ENCODE measurements at regions not wholly inside any gene's neighbourhood (a gene's known extent, or its start where the extent isn't known, plus 50 kb on each side); places are given as distances from the start of the nearest gene placed in this dataset.
"Not testable (repeated sequence)": the region's sequence is repeated elsewhere in the genome, so short reads cannot be mapped to it uniquely, and the experiment has no call there.

DNA sequence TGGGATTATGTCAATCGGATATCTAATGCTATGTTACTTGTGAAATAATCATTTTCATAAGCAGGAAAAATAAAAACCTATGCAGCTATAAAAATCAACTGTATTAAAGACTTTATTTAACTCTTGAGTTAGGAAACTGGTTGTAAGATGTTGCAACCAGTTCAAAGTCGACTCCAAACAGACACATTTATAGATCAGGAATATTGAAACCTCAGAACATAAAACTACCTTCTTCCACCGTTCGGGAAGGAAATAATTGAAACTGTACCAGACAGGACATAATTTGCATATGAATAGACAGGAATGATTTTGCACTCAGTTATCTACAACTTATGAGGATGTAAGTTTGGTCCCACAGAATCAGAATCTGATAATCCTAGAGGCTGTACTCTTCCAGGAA, 181.8 kb upstream of the STS start:
- Histone ChIP-seq H3K9me3 (ENCODE audit: control insufficient read depth in 2 of 2, insufficient read depth in 1 of 2, low read depth in 1 of 2, low read length in 1 of 2) (peaks cover 0 to 3% of the 10 kb centered on the region in 2 donors), H3K4me3 (ENCODE audit: low read depth in 1 of 2, low read length in 2 of 2) (no peak overlapping the region), H3K4me1 (ENCODE audit: control insufficient read depth in 2 of 2, insufficient read depth in 2 of 2, low read length in 1 of 2) (no peaks in the 10 kb centered on the region), H3K27ac (ENCODE audit: low read depth in 2 of 2, low read length in 1 of 2) (no peak overlapping the region), H3K27me3 (ENCODE audit: control insufficient read depth in 1 of 2, insufficient read depth in 2 of 2, low read length in 2 of 2) (no peaks in the 10 kb centered on the region), H3K36me3 (ENCODE audit: control insufficient read depth in 2 of 2, insufficient read depth in 2 of 2, low read length in 1 of 2) (no peaks in the 10 kb centered on the region)
- 72 to 83% methylated on average over 4 of the region's 4 CpGs for WGBS, 2 donors

DNA sequence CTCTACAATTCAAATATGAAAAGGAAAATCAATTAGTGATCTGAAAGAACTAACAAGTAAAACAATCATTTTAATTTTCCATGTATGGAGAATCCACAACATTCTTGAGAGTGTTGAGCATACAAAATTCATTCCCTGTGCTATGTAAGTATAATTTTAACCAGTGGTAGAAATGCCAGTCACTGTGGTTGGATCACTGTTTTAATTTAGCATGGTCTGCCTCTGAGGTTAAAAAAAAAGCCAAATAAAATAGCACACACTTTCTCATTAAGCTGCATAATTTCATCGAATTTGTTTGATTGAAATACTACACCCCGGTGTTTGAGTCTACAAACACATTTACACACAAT, 185.5 kb upstream of the STS start:
- no peak overlapping the region for H3K27ac ChIP-seq (ENCODE audit: low read depth in 2 of 2, low read length in 1 of 2)
- H3K27me3 ChIP-seq (ENCODE audit: control insufficient read depth in 1 of 2, insufficient read depth in 2 of 2, low read length in 2 of 2): no peaks in the 10 kb centered on the region
- H3K4me1 ChIP-seq (ENCODE audit: control insufficient read depth in 2 of 2, insufficient read depth in 2 of 2, low read length in 1 of 2): no peaks in the 10 kb centered on the region
- peaks cover 3% of the 10 kb centered on the region in 2 donors for H3K9me3 ChIP-seq (ENCODE audit: control insufficient read depth in 2 of 2, insufficient read depth in 1 of 2, low read depth in 1 of 2, low read length in 1 of 2)
- 80 to 87% methylated on average over 2 of the region's 2 CpGs for WGBS, 2 donors
- no peak overlapping the region for H3K4me3 ChIP-seq (ENCODE audit: low read depth in 1 of 2, low read length in 2 of 2)
- no peaks in the 10 kb centered on the region for H3K36me3 ChIP-seq (ENCODE audit: control insufficient read depth in 2 of 2, insufficient read depth in 2 of 2, low read length in 1 of 2)

DNA sequence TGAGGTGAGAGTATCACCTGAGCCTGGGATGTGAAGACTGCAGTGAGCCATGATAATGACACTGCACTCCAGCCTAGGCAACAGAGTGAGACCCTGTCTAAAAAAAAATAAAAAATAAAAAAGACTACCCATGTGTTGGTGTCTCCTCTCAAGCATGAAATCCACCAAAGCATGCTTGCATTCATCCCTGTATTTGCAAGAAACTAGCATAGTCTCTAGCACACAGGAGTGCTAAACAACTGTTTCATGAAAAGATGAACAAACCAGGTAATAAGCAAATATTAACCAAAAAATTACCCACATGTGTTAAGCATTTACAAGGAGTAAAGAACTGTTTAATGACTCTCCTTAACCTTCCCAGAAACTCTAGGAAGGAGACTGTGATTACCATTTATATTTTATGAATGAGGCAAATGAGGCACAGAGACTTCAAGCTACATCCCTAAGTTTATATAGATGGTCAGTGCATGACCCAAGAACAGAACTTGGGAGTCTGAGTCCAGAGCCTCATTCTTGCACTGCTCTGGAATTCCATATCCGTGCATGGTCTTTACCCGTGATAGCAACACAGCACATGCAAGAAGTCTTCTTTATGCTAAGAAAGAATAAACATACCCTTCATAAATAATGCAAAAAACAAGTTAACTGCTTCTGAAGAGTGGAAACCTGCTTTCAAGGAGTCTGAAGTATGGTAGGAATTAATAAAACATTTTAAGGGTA, 186.1 kb upstream of the STS start:
- H3K27me3 ChIP-seq (ENCODE audit: control insufficient read depth in 1 of 2, insufficient read depth in 2 of 2, low read length in 2 of 2): no peaks in the 10 kb centered on the region
- H3K4me1 ChIP-seq (ENCODE audit: control insufficient read depth in 2 of 2, insufficient read depth in 2 of 2, low read length in 1 of 2): no peaks in the 10 kb centered on the region
- no peak overlapping the region for H3K27ac ChIP-seq (ENCODE audit: low read depth in 2 of 2, low read length in 1 of 2)
- H3K36me3 ChIP-seq (ENCODE audit: control insufficient read depth in 2 of 2, insufficient read depth in 2 of 2, low read length in 1 of 2): no peaks in the 10 kb centered on the region
- peaks cover 0 to 3% of the 10 kb centered on the region in 2 donors for H3K9me3 ChIP-seq (ENCODE audit: control insufficient read depth in 2 of 2, insufficient read depth in 1 of 2, low read depth in 1 of 2, low read length in 1 of 2)
- no peak overlapping the region for H3K4me3 ChIP-seq (ENCODE audit: low read depth in 1 of 2, low read length in 2 of 2)
- WGBS, 2 donors: 81 to 89% methylated on average over 2 of the region's 2 CpGs

DNA sequence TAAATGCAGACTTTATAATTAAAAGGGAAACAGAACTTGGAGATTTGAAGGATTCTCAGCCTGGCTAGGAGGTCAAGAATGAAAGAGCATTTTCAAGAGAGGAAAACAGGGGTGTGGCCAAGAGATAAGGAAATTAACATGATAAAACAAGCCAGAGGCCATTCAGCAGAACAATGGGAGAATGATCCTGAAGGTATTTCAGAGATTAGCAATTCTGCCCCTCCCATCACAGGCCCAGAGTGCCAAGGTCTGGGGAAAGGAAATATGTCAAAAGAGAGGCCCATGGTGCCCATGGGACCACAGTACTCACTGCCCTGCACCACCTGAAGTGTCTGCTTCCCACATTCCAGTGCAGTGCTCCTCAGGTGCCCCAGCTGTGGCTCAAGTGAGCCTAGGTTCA, 188.5 kb upstream of the STS start:
- no peaks in the 10 kb centered on the region for H3K4me1 ChIP-seq (ENCODE audit: control insufficient read depth in 2 of 2, insufficient read depth in 2 of 2, low read length in 1 of 2)
- H3K9me3 ChIP-seq (ENCODE audit: control insufficient read depth in 2 of 2, insufficient read depth in 1 of 2, low read depth in 1 of 2, low read length in 1 of 2): peaks cover 0 to 3% of the 10 kb centered on the region in 2 donors
- H3K4me3 ChIP-seq (ENCODE audit: low read depth in 1 of 2, low read length in 2 of 2): no peak overlapping the region
- no peaks in the 10 kb centered on the region for H3K27me3 ChIP-seq (ENCODE audit: control insufficient read depth in 1 of 2, insufficient read depth in 2 of 2, low read length in 2 of 2)
- H3K27ac ChIP-seq (ENCODE audit: low read depth in 2 of 2, low read length in 1 of 2): no peak overlapping the region
- H3K36me3 ChIP-seq (ENCODE audit: control insufficient read depth in 2 of 2, insufficient read depth in 2 of 2, low read length in 1 of 2): no peaks in the 10 kb centered on the region

DNA sequence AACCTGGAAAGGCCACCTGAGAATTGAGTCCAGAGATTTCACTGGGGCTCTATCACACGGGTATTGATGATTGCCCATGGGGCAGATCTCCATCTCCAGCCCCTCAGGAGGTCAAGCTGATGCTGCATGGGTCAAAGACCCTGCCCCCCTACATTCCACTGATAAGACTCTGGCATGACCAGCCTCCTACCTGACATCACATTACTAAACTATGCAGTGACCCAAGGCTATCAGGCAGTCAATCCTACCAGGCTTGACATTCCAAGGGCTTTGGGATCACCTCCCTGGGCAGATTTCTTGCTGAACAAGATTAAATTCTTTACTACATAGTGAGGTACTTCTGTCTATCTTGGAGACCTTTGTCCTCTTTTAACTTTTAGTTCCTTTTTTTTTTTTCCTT, 192.7 kb upstream of the STS start:
- Histone ChIP-seq H3K9me3 (ENCODE audit: control insufficient read depth in 2 of 2, insufficient read depth in 1 of 2, low read depth in 1 of 2, low read length in 1 of 2) (peaks cover 0 to 3% of the 10 kb centered on the region in 2 donors), H3K27ac (ENCODE audit: low read depth in 2 of 2, low read length in 1 of 2) (no peak overlapping the region), H3K36me3 (ENCODE audit: control insufficient read depth in 2 of 2, insufficient read depth in 2 of 2, low read length in 1 of 2) (no peaks in the 10 kb centered on the region), H3K4me3 (ENCODE audit: low read depth in 1 of 2, low read length in 2 of 2) (no peak overlapping the region), H3K4me1 (ENCODE audit: control insufficient read depth in 2 of 2, insufficient read depth in 2 of 2, low read length in 1 of 2) (no peaks in the 10 kb centered on the region), H3K27me3 (ENCODE audit: control insufficient read depth in 1 of 2, insufficient read depth in 2 of 2, low read length in 2 of 2) (no peaks in the 10 kb centered on the region)
- 50 to 71% methylated on average over 1 of the region's 1 CpG for WGBS, 2 donors

DNA sequence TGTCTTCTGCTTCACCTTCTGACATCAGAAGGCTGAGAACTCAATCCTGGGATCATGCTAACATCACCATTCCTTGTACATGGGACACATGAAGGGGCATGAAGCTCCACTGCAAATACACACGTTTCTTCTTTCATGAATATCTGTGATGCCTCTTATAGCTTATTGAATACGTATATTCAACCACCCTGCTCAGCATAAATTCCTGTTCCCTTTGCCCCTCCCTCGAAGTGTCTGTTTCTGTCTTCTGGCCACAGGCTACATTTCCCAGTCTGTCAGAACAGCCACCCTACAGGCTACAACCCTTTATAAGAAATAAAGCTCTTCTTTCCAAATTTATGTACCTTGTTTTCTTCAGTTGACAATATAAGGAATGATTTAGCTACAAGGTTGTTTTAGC, 201.3 kb upstream of the STS start:
- no peaks in the 10 kb centered on the region for H3K9me3 ChIP-seq (ENCODE audit: control insufficient read depth in 2 of 2, insufficient read depth in 1 of 2, low read depth in 1 of 2, low read length in 1 of 2)
- no peak overlapping the region for H3K4me3 ChIP-seq (ENCODE audit: low read depth in 1 of 2, low read length in 2 of 2)
- H3K36me3 ChIP-seq (ENCODE audit: control insufficient read depth in 2 of 2, insufficient read depth in 2 of 2, low read length in 1 of 2): no peaks in the 10 kb centered on the region
- no peaks in the 10 kb centered on the region for H3K27me3 ChIP-seq (ENCODE audit: control insufficient read depth in 1 of 2, insufficient read depth in 2 of 2, low read length in 2 of 2)
- H3K4me1 ChIP-seq (ENCODE audit: control insufficient read depth in 2 of 2, insufficient read depth in 2 of 2, low read length in 1 of 2): no peaks in the 10 kb centered on the region
- 85 to 93% methylated on average over 3 of the region's 3 CpGs for WGBS, 2 donors
- no peak overlapping the region for H3K27ac ChIP-seq (ENCODE audit: low read depth in 2 of 2, low read length in 1 of 2)

DNA sequence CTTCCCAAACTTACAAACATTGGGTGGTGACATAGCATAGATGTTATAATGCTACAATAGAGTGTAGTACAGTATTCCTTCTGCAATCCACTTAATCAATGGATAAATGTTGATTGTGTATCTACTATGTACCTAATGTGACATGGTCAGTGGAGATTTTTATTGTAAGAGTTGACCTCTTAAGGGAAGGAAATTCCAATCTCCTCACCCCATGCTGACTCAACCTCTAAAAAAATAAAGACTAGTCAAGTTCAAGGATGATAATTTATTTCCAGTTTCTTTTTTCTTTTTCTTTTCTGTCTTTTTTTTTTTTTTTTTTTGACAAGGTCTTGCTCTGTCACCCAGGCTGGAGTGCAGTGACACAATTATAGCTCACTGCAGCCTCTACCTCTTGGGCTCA, 206.5 kb upstream of the STS start:
- Histone ChIP-seq H3K4me1 (ENCODE audit: control insufficient read depth in 2 of 2, insufficient read depth in 2 of 2, low read length in 1 of 2) (no peaks in the 10 kb centered on the region), H3K36me3 (ENCODE audit: control insufficient read depth in 2 of 2, insufficient read depth in 2 of 2, low read length in 1 of 2) (no peaks in the 10 kb centered on the region), H3K27ac (ENCODE audit: low read depth in 2 of 2, low read length in 1 of 2) (no peak overlapping the region), H3K9me3 (ENCODE audit: control insufficient read depth in 2 of 2, insufficient read depth in 1 of 2, low read depth in 1 of 2, low read length in 1 of 2) (no peaks in the 10 kb centered on the region), H3K4me3 (ENCODE audit: low read depth in 1 of 2, low read length in 2 of 2) (no peak overlapping the region), H3K27me3 (ENCODE audit: control insufficient read depth in 1 of 2, insufficient read depth in 2 of 2, low read length in 2 of 2) (no peaks in the 10 kb centered on the region)

DNA sequence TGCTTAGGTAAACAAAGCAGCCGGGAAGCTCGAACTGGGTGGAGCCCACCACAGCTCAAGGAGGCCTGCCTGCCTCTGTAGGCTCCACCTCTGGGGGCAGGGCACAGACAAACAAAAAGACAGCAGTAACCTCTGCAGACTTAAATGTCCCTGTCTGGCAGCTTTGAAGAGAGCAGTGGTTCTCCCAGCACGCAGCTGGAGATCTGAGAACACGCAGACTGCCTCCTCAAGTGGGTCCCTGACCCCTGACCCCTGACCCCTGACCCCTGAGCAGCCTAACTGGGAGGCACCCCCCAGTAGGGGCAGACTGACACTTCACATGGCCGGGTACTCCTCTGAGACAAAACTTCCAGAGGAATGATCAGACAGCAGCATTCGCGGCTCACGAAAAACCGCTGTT, 214.6 kb upstream of the STS start:
- H3K4me1 ChIP-seq (ENCODE audit: control insufficient read depth in 2 of 2, insufficient read depth in 2 of 2, low read length in 1 of 2); H3K27me3 ChIP-seq (ENCODE audit: control insufficient read depth in 1 of 2, insufficient read depth in 2 of 2, low read length in 2 of 2); H3K36me3 ChIP-seq (ENCODE audit: control insufficient read depth in 2 of 2, insufficient read depth in 2 of 2, low read length in 1 of 2); H3K27ac ChIP-seq (ENCODE audit: low read depth in 2 of 2, low read length in 1 of 2); H3K4me3 ChIP-seq (ENCODE audit: low read depth in 1 of 2, low read length in 2 of 2); H3K9me3 ChIP-seq (ENCODE audit: control insufficient read depth in 2 of 2, insufficient read depth in 1 of 2, low read depth in 1 of 2, low read length in 1 of 2): not testable (repeated sequence)
- WGBS, 2 donors: 91 to 94% methylated on average over 6 to 7 of the region's 9 CpGs

DNA sequence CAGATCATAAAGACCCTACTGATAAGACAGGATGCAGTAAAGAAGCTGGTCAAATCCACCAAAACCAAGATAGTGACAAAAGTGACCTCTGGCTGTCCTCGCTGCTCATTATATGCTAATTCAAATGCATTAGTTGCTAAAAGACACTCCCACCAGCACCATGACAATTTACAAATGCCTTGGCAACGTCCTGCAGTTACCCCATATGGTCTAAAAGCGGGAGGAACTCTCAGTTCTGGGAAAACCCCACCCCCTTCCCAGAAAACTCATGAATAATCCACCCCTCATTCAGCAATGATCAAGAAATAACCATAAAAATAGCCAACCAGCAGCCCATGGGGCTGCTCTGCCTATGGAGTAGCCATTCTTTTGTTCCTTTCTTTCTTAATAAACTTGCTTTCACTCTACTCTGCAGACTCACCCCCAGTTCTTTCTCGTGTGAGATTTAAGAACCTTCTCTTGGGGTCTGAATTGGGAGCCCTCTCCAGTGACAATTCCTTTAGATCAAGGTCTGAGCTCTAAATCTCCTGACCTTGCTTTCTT, 217.1 kb upstream of the STS start:
- H3K4me3 ChIP-seq (ENCODE audit: low read depth in 1 of 2, low read length in 2 of 2): no peak overlapping the region
- H3K36me3 ChIP-seq (ENCODE audit: control insufficient read depth in 2 of 2, insufficient read depth in 2 of 2, low read length in 1 of 2): no peaks in the 10 kb centered on the region
- H3K4me1 ChIP-seq (ENCODE audit: control insufficient read depth in 2 of 2, insufficient read depth in 2 of 2, low read length in 1 of 2): no peaks in the 10 kb centered on the region
- H3K27me3 ChIP-seq (ENCODE audit: control insufficient read depth in 1 of 2, insufficient read depth in 2 of 2, low read length in 2 of 2): no peaks in the 10 kb centered on the region
- WGBS, 2 donors: 63 to 65% methylated on average over 4 of the region's 4 CpGs
- H3K27ac ChIP-seq (ENCODE audit: low read depth in 2 of 2, low read length in 1 of 2): no peak overlapping the region
- H3K9me3 ChIP-seq (ENCODE audit: control insufficient read depth in 2 of 2, insufficient read depth in 1 of 2, low read depth in 1 of 2, low read length in 1 of 2): peaks cover 0 to 3% of the 10 kb centered on the region in 2 donors

DNA sequence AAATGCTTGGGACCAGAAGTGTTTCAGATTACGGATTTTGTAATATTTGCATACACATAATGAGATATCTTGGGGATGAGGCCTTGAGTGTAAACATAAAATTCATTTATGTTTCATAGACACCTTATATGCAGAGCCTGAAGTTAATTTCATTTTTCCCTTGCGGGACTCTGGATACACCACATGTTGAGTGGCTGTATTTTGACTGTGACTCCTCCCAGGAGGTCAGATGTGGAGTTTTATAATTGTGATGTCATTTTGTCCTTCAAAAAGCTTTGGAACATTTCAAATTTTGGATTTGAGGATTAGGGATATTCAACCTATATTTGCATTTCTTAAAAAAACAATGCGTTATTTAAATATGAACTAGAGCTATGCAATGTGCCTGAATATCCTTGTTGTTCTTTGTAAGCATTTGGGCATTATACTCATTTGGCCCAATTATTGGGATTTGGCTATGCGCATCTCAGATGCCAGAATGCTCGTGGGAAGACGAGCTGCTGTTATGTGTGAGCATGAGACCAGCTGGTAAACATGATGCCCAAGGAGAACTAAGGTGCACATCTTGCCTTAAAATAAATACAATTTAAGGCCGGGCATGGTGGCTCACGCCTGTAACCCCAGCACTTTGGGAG, 223.0 kb upstream of the STS start:
- H3K27ac ChIP-seq (ENCODE audit: low read depth in 2 of 2, low read length in 1 of 2): no peak overlapping the region
- H3K4me1 ChIP-seq (ENCODE audit: control insufficient read depth in 2 of 2, insufficient read depth in 2 of 2, low read length in 1 of 2): no peaks in the 10 kb centered on the region
- no peaks in the 10 kb centered on the region for H3K36me3 ChIP-seq (ENCODE audit: control insufficient read depth in 2 of 2, insufficient read depth in 2 of 2, low read length in 1 of 2)
- no peaks in the 10 kb centered on the region for H3K9me3 ChIP-seq (ENCODE audit: control insufficient read depth in 2 of 2, insufficient read depth in 1 of 2, low read depth in 1 of 2, low read length in 1 of 2)
- no peak overlapping the region for H3K4me3 ChIP-seq (ENCODE audit: low read depth in 1 of 2, low read length in 2 of 2)
- WGBS, 2 donors: 94% methylated on average over 8 of the region's 8 CpGs
- no peaks in the 10 kb centered on the region for H3K27me3 ChIP-seq (ENCODE audit: control insufficient read depth in 1 of 2, insufficient read depth in 2 of 2, low read length in 2 of 2)
